ENCODE measurements at regions not wholly inside any gene's neighbourhood (a gene's known extent, or its start where the extent isn't known, plus 50 kb on each side); places are given as distances from the start of the nearest gene placed in this dataset.

GRCh38 chr13:56352361-56352760, 788.4 kb upstream of the PRR20A start:
- Histone ChIP-seq H3K4me1 (ENCODE audit: insufficient read depth) (no peaks in the 10 kb centered on the region), H3K4me2 (no peak overlapping the region), H4K20me1 (ENCODE audit: insufficient read depth, poor library complexity, severe bottlenecking) (no peaks in the 10 kb centered on the region), H2AFZ (no peak overlapping the region), H3K9me3 (ENCODE audit: low read depth) (no peaks in the 10 kb centered on the region), H3K27ac (no peak overlapping the region), H3K79me2 (no peaks in the 10 kb centered on the region), H3K36me3 (replicated peaks; ENCODE audit: insufficient read depth, low read depth) (no peaks in the 10 kb centered on the region), H3K4me3 (no peak overlapping the region), H3K27me3 (no peaks in the 10 kb centered on the region), H3K9me2 (replicated peaks; ENCODE audit: insufficient read depth) (no peaks in the 10 kb centered on the region)
- WGBS (ENCODE audit: low lambda C conversion rate, missing lambda C conversion rate) = 86% methylated on average over 4 of the region's 4 CpGs
- no peak for TF ChIP-seq CTCF (IDR thresholded peaks at IDR 0.05; ENCODE audit: poor library complexity)
- TF ChIP-seq EZH2phosphoT487 (IDR thresholded peaks at IDR 0.05; ENCODE audit: low read depth, severe bottlenecking, unreplicated experiment) = no peak
- no peak for TF ChIP-seq EZH2 (IDR thresholded peaks at IDR 0.05; ENCODE audit: borderline replicate concordance)
- no peak for DNase-seq (ENCODE audit: low spot score)

- no peak overlapping the region for H3K4me3 ChIP-seq
Measured at GRCh38 chr13:56352901-56353300, 787.8 kb upstream of the PRR20A start.

GRCh38 chr13:56356690-56357089, 784.0 kb upstream of the PRR20A start:
- Histone ChIP-seq H3K27ac (no peak overlapping the region), H3K4me3 (no peak overlapping the region), H3K9me3 (ENCODE audit: low read depth) (no peaks in the 10 kb centered on the region), H3K36me3 (replicated peaks; ENCODE audit: insufficient read depth, low read depth) (no peaks in the 10 kb centered on the region), H3K4me1 (ENCODE audit: insufficient read depth) (no peaks in the 10 kb centered on the region), H3K27me3 (no peaks in the 10 kb centered on the region), H3K79me2 (no peaks in the 10 kb centered on the region), H2AFZ (no peak overlapping the region), H3K9me2 (replicated peaks; ENCODE audit: insufficient read depth) (no peaks in the 10 kb centered on the region), H3K4me2 (no peak overlapping the region), H4K20me1 (ENCODE audit: insufficient read depth, poor library complexity, severe bottlenecking) (no peaks in the 10 kb centered on the region)
- WGBS (ENCODE audit: low lambda C conversion rate, missing lambda C conversion rate) = 96% methylated on average over 1 of the region's 1 CpG
- TF ChIP-seq EZH2phosphoT487 (IDR thresholded peaks at IDR 0.05; ENCODE audit: low read depth, severe bottlenecking, unreplicated experiment) = no peak
- no peak for TF ChIP-seq CTCF (IDR thresholded peaks at IDR 0.05; ENCODE audit: poor library complexity)
- TF ChIP-seq EZH2 (IDR thresholded peaks at IDR 0.05; ENCODE audit: borderline replicate concordance) = no peak
- no peak for DNase-seq (ENCODE audit: low spot score)

More at GRCh38 chr13:56352901-56353300, 787.8 kb upstream of the PRR20A start:
- Histone ChIP-seq H3K79me2 (no peaks in the 10 kb centered on the region), H4K20me1 (ENCODE audit: insufficient read depth, poor library complexity, severe bottlenecking) (no peaks in the 10 kb centered on the region), H3K27ac (no peak overlapping the region), H3K9me2 (replicated peaks; ENCODE audit: insufficient read depth) (no peaks in the 10 kb centered on the region), H3K36me3 (replicated peaks; ENCODE audit: insufficient read depth, low read depth) (no peaks in the 10 kb centered on the region), H3K9me3 (ENCODE audit: low read depth) (no peaks in the 10 kb centered on the region), H3K4me2 (no peak overlapping the region), H3K4me1 (ENCODE audit: insufficient read depth) (no peaks in the 10 kb centered on the region), H2AFZ (no peak overlapping the region), H3K27me3 (no peaks in the 10 kb centered on the region)
- no peak for DNase-seq (ENCODE audit: low spot score)
- TF ChIP-seq EZH2 (IDR thresholded peaks at IDR 0.05; ENCODE audit: borderline replicate concordance) (no peak), EZH2phosphoT487 (IDR thresholded peaks at IDR 0.05; ENCODE audit: low read depth, severe bottlenecking, unreplicated experiment) (no peak), CTCF (IDR thresholded peaks at IDR 0.05; ENCODE audit: poor library complexity) (no peak)

- no peak for TF ChIP-seq EZH2 (IDR thresholded peaks at IDR 0.05; ENCODE audit: borderline replicate concordance)
- no peak for TF ChIP-seq EZH2phosphoT487 (IDR thresholded peaks at IDR 0.05; ENCODE audit: low read depth, severe bottlenecking, unreplicated experiment)
- no peak for TF ChIP-seq CTCF (IDR thresholded peaks at IDR 0.05; ENCODE audit: poor library complexity)
- Histone ChIP-seq H3K9me2 (replicated peaks; ENCODE audit: insufficient read depth) (no peaks in the 10 kb centered on the region), H4K20me1 (ENCODE audit: insufficient read depth, poor library complexity, severe bottlenecking) (no peaks in the 10 kb centered on the region), H3K79me2 (no peaks in the 10 kb centered on the region), H3K9me3 (ENCODE audit: low read depth) (no peaks in the 10 kb centered on the region), H3K4me2 (no peak overlapping the region), H3K27ac (no peak overlapping the region), H2AFZ (no peak overlapping the region), H3K4me1 (ENCODE audit: insufficient read depth) (no peaks in the 10 kb centered on the region), H3K4me3 (no peak overlapping the region), H3K27me3 (no peaks in the 10 kb centered on the region), H3K36me3 (replicated peaks; ENCODE audit: insufficient read depth, low read depth) (no peaks in the 10 kb centered on the region)
- DNase-seq (ENCODE audit: low spot score) = no peak
- WGBS (ENCODE audit: low lambda C conversion rate, missing lambda C conversion rate) = 65% methylated on average over 1 of the region's 1 CpG
Measured at GRCh38 chr13:56378566-56378965, 762.2 kb upstream of the PRR20A start.

All from hepatocyte (in vitro differentiated cells).